HG03354 (cell line): ENCODE measurements at regions not wholly inside any gene's neighbourhood (a gene's known extent, or its start where the extent isn't known, plus 50 kb on each side); places are given as distances from the start of the nearest gene placed in this dataset.
"Not testable (repeated sequence)": the region's sequence is repeated elsewhere in the genome, so short reads cannot be mapped to it uniquely, and the experiment has no call there.

Source experiments
- ATAC-seq: cut with Tn5 transposase; IDR thresholded peaks from one replicate; pipeline ENCODE4 v1.9.1; 2021; ENCODE audit warnings: mild to moderate bottlenecking; ENCODE audit not compliant: unreplicated experiment, poor library complexity, severe bottlenecking

GRCh38 chr20:40294747-40295146 is 394.3 kb downstream of the MAFB start:
- no peak for ATAC-seq

GRCh38 chr20:40294175-40294574 is 394.9 kb downstream of the MAFB start:
- no peak for ATAC-seq

- ATAC-seq, result no peak
Observed at GRCh38 chr20:40293740-40294139, 395.3 kb downstream of the MAFB start.

- no peak for ATAC-seq
Observed at GRCh38 chr20:40291493-40292135, 397.4 kb downstream of the MAFB start.

GRCh38 chr20:40287683-40288082 is 401.4 kb downstream of the MAFB start:
- no peak for ATAC-seq

- no peak for ATAC-seq
Observed at GRCh38 chr20:40286975-40287531, 402.0 kb downstream of the MAFB start.

- ATAC-seq, result no peak
Observed at GRCh38 chr20:40284611-40285010, 404.4 kb downstream of the MAFB start.

GRCh38 chr20:40283689-40284088 is 405.3 kb downstream of the MAFB start:
- no peak for ATAC-seq

GRCh38 chr20:40282941-40283340 is 406.1 kb downstream of the MAFB start:
- ATAC-seq, result no peak

GRCh38 chr20:40282541-40282940 is 406.5 kb downstream of the MAFB start:
- no peak for ATAC-seq

- no peak for ATAC-seq
Observed at GRCh38 chr20:40280616-40281015, 408.4 kb downstream of the MAFB start.

GRCh38 chr20:40279390-40279789 is 409.6 kb downstream of the MAFB start:
- ATAC-seq, result no peak

GRCh38 chr20:40278673-40279072 is 410.4 kb downstream of the MAFB start:
- no peak for ATAC-seq

- ATAC-seq, result no peak
Observed at GRCh38 chr20:40276301-40276700, 412.7 kb downstream of the MAFB start.

GRCh38 chr20:40275738-40276137 is 413.3 kb downstream of the MAFB start:
- ATAC-seq, result no peak

GRCh38 chr20:40274912-40275533 is 414.0 kb downstream of the MAFB start:
- ATAC-seq, result no peak

- ATAC-seq, result not testable (repeated sequence)
Observed at GRCh38 chr20:40269274-40269673, 419.8 kb downstream of the MAFB start.

- no peak for ATAC-seq
Observed at GRCh38 chr20:40268321-40269075, 420.5 kb downstream of the MAFB start.

- ATAC-seq, result no peak
Observed at GRCh38 chr20:40265825-40266533, 423.1 kb downstream of the MAFB start.

- no peak for ATAC-seq
Observed at GRCh38 chr20:40262219-40262618, 426.8 kb downstream of the MAFB start.
